NCI-H748 treated with DMSO at 0.1 percent for 48 hours (cell line): ENCODE measurements at regions not wholly inside any gene's neighbourhood (a gene's known extent, or its start where the extent isn't known, plus 50 kb on each side); places are given as distances from the start of the nearest gene placed in this dataset.
"Not testable (repeated sequence)": the region's sequence is repeated elsewhere in the genome, so short reads cannot be mapped to it uniquely, and the experiment has no call there.

Experiments
- DNase-seq: peaks from one replicate; lab custom pipeline; 2025; lab: John Stamatoyannopoulos, UW

DNA sequence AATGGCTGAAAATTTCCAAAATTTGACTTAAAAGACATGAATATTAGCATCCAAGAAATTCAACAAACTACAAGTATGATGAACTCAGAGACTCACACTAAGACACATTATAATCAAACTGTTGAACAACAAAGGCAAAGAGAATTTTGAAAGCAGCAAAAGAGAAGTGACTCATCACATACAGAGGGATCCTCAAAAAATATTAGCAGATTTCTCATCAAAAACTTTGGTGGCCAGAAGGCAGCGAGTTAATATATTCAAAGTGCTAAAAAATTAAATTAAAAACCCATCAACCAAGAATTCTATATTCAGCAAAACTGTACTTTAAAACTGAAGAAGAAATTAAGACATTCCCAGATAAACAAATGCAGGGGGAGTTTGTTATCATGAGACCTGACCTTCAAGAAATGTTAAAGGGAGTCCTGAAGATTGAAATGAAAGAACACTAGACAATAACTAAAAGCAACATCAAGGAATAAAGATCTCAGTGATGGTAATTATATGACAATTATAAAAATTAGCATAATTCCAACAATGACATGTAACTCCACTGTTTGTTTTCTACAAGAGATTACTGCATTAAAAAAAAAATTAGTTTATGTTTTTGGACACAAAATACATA is 150.0 kb downstream of the RNASET2 start:
- no peak for DNase-seq

DNA sequence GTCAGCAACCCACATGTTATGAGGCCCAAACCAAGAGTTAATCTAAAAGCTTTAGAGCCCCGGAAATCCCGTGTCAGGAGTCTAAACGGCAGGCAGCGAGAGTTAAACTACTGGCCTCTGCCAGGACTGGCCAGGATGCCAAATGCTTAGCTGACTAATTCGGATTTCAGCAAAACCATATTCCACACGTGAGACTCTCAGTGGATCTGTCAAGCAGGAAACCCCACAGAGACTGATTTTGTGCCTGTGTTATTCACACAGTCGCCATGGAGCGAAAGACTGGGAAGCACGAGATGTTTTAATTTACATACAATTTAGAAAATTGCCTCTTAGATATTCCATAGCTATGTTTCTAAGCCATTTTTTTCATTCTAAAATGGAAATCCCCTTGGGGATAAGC is 152.9 kb downstream of the RNASET2 start:
- no peak for DNase-seq

DNA sequence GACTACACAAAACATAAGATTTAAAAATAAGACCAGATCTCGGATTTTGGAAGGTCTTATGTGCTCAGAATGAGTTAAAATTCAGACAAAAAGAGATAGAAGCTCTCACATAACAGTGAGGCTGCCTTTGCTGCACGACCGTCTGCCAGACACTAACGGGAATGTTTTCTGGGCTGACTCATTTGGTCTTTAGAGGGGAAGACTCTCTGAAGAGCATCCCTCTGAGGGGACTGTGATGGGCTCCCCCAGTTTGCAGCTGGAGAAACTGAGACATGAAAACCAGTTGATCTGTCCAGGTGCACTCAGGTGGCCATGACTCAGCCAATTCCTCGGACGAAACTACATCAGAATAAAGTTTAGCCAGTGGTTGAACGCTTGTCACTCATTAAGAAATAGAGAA is 153.9 kb downstream of the RNASET2 start:
- DNase-seq: no peak

DNA sequence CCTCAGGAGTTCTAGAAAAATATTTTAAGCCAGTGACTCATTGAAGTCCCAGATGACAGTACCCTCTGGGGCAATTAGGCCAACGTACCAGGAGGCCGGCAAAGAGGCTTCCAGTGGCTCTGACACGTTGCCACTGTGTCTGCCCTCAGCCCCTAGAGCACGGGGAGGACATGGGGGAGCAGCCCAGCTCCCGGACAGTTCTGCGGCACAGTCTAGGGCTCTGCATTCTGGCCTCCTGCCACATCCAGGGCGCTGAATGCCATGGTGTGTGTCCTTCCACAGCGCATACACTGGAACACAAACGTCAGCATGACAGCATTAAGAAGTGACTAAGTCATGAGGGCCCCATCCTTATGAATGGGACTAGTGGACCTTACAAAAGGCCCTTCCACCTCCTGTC is 156.2 kb downstream of the RNASET2 start:
- no peak for DNase-seq

DNA sequence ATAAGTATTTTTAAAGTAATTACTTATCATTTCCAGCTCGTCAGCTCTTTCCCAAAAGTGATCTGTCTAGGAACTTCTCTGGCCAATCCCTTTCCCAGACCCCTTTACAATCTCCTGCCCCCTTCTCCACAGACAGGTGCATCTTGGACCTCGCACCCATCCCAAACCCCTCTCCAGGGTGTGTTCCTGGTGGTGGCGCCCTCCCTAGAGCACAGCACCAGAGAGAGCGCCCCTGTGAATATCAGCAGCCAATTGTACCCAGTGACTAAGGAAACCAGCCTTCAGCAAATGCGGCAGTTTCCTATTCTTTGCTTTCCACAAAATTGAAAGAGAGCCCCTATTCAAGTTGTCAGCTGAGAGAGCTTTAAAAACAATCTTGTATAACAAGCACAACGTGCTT is 157.7 kb downstream of the RNASET2 start:
- DNase-seq: no peak

DNA sequence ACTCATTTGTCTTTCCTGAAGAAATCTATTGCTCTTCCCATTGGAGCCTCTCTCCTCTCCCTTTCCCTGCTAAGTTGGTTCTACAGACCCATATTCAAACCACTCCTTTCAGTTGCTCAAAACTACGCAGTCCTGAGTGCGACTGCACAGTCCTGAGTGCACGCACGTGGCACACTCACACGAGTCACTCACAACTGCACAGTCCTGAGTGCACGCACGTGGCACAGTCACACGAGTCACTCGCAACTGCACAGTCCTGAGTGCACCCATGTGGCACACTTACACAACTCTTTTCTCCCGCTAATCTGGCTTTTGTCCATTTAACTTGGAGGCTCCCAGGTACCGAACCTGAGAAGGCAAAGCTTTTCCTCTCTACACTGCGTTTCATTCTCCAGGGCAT is 159.7 kb downstream of the RNASET2 start:
- no peak for DNase-seq

DNA sequence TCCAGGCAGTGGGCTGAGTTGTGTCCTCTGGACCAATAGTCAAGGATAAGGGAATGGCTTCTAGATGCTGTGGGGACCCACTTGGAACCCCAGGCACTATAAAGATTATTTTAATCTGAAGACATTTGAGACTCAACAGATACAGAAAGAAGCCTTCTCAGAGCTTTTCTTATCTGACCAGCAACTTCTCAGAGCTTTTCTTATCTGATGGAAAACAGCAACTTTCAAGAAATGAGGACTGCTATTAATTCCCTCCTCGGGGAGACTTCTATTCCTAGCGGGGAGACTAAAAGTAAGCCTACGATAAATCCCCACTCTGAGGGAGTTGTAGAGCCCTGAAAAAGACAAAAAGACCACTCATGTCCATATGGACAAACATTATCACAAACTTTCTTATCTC is 160.5 kb downstream of the RNASET2 start:
- no peak for DNase-seq

DNA sequence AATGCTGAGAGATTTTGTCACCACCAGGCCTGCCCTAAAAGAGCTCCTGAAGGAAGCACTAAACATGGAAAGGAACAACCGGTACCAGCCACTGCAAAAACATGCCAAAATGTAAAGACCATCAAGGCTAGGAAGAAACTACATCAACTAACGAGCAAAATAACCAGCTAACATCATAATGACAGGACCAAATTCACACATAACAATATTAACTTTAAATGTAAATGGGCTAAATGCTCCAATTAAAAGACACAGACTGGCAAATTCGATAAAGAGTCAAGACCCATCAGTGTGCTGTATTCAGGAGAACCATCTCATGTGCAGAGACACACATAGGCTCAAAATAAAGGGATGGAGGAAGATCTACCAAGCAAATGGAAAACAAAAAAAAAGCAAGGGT is 163.8 kb upstream of the RPS6KA2 start:
- DNase-seq: not testable (repeated sequence)

DNA sequence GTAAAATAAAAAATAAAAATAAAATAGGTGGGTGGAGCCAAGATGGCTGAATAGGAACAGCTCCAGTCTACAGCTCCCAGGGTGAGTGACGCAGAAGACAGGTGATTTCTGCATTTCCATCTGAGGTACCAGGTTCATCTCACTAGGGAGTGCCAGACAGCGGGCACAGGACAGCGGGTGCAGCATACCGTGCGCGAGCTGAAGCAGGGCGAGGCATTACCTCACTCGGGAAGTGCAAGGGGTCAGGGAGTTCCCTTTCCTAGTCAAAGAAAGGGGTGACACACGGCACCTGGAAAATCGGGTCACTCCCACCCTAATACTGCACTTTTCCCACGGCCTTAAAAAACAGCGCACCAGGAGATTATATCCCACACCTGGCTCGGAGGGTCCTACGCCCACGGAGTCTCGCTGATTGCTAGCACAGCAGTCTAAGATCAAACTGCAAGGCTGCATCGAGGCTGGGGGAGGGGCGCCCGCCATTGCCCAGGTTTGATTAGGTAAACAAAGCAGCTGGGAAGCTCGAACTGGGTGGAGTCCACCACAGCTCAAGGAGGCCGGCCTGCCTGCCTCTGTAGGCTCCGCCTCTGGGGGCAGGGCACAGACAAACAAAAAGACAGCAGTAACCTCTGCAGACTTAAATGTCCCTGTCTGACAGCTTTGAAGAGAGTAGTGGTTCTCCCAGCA is 161.9 kb upstream of the RPS6KA2 start:
- DNase-seq: not testable (repeated sequence)

DNA sequence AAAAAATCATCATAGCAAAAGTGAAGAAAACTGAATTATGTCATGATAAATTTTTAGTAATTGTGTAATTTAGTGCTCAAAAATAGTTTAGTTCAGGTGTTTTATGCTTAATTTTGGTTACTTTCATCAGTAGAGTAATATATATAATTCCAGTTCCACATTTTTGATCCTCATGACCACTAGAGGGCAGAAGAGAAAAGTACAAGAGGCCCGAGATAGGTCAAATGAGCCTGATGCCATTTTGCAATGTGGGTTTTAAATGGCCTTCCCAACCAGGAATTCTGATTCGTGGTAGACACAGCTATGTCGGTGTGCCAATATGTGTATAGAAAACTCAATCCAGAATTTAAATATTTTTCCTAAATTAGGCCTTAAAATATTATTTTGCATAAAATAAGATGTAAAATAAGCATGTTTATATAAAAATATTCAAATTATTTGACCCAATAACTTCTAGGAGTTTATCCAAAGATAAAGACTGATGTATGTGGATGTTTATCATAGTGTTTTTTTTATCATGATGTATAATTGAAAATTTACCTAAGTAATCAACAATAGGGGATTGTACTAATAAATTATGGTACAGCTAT is 159.7 kb upstream of the RPS6KA2 start:
- peak; percentile 34 for DNase-seq

DNA sequence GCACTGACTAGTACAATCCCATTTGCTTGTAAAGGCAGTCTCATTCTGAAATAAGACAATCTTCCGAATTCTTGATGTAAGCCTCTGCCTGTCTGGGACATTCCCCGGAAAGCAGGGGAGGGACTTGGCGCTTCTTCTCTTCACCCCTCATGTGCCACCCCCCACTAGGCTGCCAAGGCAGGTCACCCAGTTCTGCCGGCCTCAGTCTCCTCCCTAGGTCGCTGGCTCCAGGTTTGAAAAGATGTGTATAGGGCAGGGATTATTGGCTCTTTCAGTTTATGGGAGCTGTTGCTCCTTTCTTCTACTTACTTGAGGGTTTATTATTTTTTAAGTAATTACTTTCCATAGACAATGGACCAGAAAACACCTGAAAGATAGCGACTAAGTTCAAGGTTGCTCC is 158.1 kb upstream of the RPS6KA2 start:
- DNase-seq: no peak

DNA sequence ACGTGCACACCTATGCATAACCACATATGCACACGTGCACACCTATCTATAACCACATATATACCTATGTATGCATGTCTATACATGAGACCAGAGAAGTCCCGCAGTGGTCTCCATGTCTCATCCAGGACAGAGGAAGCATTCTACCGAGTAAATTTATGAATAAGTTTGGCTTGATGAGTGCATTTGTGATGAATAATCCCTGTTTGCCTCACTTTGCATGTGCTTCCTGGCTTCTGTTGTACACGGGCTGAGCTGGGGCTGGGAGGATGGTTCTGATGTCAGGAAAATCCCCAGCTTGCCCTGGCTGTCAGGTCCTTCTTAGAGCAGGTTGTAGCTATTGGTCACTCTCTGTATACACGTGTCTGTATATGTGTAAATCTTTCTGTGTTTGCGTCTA is 157.6 kb upstream of the RPS6KA2 start:
- DNase-seq: no peak

DNA sequence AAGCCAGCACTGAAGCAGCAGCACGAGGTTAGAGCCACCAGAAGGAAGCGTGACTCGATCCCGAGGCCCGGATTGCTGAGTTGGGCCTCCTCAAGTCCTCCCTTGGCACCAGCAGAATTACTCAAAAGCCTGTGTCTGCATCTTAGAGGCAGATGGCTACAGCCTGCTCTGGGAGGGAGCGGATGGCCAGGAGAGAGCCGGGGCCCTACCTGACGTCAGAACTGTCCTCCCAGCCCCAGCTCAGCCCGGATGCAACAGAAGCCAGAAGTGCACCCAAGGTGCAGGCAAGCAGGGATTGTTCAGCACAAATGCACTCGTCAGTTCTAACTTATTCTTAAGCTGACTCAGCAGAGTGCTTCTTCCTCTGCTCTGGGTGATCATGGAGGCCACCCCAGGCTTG is 155.5 kb upstream of the RPS6KA2 start:
- no peak for DNase-seq

DNA sequence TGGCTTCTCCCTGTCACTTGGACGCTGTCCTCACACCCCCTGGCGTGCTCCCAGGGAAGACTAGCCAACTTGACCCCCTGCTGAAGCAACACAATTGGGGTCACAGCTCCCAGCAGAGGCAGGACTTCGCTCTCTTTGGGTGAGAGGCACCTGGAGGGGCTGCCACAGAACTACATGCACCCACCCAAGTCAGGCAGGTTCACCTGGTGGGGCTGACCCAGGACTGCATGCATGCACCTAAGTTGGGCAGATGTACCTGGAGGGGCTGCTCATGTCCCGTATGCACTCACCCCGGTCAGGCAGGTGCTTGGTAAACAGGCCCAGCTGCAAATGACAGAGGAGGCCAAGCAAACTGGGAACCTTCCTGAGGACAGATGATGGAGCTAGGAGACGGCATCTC is 154.3 kb upstream of the RPS6KA2 start:
- no peak for DNase-seq

DNA sequence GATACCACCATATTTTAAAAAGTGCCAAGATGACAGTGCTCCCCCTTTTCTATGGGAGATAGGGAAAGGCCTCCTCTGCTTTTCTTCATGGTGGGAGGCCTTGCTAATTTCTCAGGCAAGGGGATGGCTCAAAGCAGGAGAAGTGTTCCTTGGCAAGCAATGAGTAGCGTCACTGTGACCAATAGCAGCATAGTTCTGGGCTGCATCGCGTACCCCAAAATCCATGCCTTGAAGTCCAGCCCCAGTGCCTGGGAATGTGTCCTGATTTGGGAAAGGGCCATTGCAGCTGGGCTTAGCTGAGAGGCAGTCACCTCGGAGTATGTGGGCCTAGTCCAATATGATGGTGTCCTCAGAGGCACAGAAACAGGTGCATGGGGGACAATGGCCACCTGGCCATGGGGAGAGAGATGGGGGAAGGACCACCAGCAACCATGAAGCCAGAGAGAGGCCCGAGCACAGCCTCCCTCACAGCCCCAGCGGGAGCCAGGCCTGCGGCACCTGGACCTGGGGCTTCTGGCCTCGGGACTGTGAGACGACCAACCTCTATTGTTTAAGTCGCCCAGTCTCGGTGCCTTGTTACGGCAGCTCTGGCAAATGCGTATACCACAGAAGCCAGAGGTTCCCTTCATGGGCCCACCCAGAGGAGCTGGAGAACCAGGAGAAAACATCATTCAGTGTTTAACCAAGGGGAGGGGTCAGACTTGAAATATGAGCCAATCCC is 153.1 kb upstream of the RPS6KA2 start:
- no peak for DNase-seq

DNA sequence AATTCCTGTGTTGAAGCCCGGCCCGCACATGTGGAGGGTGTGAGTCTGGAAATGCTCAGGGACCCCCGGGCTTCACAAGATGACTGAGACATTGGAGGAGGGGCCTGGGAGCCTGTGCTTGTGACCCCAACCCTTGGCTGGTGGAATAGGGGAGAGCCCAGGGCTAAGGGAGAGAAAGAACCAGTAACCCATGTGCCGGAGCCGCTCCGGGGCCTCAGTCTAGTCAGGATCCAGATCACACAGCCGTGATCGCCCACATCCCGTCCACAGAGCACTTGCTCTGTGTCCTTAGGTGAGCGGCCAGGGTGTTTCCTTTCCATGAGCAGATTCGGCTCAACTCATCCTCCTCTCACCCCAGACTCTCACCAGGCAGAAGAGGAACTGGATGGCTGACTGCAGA is 152.3 kb upstream of the RPS6KA2 start:
- DNase-seq: no peak

DNA sequence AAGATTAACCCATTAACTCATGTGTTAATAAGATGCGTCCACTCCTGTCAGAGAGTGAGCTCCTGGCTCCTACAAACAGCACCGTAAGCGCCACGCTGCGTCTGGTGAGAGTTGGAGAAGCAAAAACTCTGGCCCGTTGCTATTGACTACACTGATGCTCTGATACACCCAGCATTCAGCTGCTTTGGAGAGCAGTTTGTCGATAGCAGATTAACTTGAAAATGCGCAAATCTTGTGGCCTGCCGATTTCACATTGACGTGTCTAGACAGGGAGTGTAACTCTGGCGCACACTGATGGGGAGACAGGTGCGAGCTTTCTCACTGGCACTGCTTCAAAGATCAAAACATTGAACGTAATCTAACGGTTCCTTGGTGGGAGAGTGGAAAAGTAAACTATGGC is 151.7 kb upstream of the RPS6KA2 start:
- DNase-seq: no peak

DNA sequence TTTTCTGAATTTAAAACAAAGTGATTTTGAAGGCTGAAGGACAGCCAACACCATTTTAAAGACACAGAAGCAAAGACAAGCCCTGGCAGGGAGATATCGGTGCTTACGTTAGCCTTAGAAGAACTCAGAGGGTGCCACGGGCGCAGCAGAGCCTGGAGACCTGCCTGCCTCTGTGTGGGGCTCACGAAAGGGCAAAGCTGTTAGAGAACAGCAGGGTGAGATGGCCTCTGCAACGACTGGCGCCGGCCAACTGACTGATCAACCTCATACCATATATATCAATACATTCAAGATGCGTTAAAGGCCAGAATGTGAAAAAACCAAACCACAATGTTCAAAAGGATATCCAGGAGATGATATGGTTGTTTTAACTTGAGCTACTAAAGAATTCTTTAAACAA is 151.0 kb upstream of the RPS6KA2 start:
- no peak for DNase-seq

DNA sequence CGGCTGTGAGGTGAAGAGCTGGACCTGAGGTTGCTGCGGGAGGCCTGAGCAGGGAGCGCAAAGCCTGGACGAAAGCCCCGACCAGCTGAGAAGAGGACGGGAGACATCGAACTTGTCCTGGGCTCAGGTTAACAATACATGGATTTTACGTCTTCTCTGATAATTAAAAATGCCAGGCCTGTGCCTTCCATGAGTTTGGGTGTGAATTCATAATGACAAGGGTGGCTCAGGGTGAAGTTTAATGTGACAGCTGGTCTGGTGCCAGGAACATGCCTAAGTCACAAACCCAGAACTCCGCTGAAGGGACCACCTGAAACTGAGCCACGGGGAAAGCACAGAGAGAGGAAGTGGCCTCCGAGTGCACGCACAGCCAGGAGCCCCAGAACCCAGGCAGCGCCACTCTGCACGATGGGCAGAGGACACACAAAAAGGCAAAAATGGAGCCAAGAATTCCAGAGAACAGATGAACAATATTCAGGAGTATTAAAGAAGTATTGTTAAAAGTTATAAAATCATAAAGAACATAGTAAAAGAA is 150.1 kb upstream of the RPS6KA2 start:
- no peak for DNase-seq

DNA sequence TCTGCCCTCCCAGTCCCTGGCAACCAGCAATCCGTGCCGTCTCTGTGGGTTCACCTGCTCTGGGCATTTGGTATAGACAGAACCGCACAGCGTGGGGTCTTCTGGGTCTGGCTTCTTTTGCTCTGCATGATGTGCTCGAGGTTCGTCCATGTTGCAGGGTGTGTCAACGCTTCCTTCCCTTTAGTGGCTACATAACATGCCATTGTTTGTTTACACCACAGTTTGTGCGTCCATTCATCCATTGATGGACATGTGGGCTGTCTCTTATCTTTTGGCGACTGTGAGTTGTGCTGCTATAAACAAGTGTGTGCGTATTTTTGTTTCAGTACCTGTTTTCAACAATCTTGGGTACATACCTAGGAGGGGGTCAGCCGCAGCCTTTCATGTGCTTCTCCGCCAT is 149.5 kb upstream of the RPS6KA2 start:
- DNase-seq: peak; percentile 22

DNA sequence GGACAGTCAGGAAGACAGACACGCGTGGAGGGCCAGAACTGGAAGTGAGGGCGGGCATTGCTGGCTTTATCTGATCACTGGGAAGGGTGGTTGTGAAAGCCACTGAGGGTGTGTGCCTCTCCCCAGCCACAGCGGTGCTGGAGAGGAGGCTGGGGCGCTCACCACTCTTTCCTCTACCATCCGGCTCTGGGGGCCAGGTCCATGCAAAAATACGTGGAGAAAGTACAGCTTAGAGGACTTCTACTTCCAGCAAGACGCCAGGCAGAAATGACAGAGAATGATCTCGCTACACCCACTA is 148.8 kb upstream of the RPS6KA2 start:
- no peak for DNase-seq

DNA sequence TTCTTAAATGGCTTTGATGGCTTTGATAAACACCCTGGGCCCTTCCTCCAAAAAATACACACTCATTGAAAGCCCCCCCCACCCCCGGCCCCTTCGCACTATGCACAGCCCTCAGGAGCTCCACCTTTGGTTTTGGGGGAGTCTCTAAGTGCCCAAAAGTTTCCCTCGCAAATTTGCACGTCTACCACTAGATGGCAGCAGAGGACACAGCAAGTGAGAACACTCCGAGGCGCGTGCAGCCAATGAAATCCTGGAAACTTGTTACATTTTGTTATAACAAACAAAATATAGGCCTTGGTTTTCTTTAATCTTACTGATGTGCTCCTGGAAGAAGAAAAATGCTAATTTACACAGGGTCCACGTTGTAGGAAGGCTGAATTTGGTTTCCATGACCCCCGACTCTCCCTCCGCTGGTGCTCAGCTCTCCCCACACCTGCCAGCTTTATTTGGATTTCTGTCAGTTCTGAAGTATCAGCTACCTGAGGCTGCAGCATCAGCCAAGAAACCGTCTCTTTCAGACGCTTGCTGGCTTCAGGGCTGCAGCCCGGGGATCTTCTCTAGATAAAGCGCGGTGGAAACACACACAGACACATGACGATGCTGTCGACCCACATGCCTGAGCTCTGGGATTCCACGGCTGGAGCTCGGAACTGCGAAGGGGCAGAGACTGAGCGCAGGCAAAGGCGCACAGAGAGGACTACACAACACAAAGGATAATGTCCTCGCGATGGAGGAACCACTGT is 148.3 kb upstream of the RPS6KA2 start:
- peak; percentile 85 for DNase-seq
